ENCODE measurements at regions not wholly inside any gene's neighbourhood (a gene's known extent, or its start where the extent isn't known, plus 50 kb on each side); places are given as distances from the start of the nearest gene placed in this dataset.
A peak's percentile ranks its signal among the peaks of the same experiment; 100 is the strongest.

DNA sequence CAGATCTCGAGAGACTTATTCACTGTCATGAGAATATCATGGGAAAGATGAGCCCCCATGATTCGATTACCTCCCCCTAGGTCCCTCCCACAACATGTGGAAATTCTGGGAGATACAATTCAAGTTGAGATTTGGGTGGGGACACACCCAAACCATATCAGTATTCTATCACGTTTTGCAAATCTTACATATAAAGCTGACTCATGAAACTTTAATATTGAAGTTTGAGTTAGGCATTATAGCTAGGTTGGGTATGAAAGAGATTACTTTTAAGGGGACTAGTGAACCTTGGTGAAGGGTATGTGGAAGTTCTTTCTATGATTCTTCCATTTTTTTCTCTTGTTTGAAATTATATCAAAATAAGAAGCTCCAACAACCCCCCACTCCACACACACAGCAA is 117.7 kb upstream of the RASGRP1 start:
- 71 to 88% (median 79%) methylated on average over 3 of the region's 3 CpGs for WGBS, 5 donors
- H3K4me1 ChIP-seq, result peaks cover 3 to 43% (median 21%) of the 10 kb centered on the region in 6 donors

DNA sequence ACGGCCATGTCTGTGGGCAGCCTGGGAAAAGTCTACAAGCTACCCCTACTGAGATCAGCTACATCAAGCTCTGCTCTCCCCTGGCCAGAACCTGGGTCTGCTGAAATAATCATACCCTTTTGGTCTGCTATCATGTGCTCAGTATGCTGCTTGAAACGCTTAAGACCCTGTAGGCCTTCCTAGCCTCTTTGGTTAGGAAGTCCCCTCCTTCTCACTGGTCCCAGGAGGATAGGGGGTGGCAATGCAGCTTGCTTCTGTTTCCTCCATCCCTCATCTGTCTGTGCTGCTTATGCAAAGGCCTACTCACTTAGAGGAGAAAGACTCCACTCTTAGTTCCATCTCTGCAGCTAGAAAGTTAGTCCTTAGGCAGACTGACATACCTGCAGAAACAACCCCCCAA is 118.2 kb upstream of the RASGRP1 start:
- H3K27me3 ChIP-seq (replicated peaks in 1 of 7), result no peaks in the 10 kb centered on the region
- intact Hi-C loops (cut with DNase I; ENCODE audit: low total_unique reads), result no loop called here

More for the DNA sequence above, 117.7 kb upstream of the RASGRP1 start:
- Histone ChIP-seq H3K27ac (no peak overlapping the region), H3K27me3 (replicated peaks in 1 of 7) (no peaks in the 10 kb centered on the region), H3K4me3 (no peak overlapping the region), H3K36me3 (no peaks in the 10 kb centered on the region), H3K9me3 (no peaks in the 10 kb centered on the region)
- intact Hi-C loops (cut with DNase I; ENCODE audit: low total_unique reads), result no loop called here
- no peak for TF ChIP-seq POLR2A (IDR thresholded peaks at IDR 0.05)
- TF ChIP-seq, protein P1, sequence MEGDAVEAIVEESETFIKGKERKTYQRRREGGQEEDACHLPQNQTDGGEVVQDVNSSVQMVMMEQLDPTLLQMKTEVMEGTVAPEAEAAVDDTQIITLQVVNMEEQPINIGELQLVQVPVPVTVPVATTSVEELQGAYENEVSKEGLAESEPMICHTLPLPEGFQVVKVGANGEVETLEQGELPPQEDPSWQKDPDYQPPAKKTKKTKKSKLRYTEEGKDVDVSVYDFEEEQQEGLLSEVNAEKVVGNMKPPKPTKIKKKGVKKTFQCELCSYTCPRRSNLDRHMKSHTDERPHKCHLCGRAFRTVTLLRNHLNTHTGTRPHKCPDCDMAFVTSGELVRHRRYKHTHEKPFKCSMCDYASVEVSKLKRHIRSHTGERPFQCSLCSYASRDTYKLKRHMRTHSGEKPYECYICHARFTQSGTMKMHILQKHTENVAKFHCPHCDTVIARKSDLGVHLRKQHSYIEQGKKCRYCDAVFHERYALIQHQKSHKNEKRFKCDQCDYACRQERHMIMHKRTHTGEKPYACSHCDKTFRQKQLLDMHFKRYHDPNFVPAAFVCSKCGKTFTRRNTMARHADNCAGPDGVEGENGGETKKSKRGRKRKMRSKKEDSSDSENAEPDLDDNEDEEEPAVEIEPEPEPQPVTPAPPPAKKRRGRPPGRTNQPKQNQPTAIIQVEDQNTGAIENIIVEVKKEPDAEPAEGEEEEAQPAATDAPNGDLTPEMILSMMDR (IDR thresholded peaks at IDR 0.05 in 8 of 11, conservative IDR thresholded peaks at IDR 0.05 in 3 of 11), result no peak
- TF ChIP-seq POLR2AphosphoS5 (IDR thresholded peaks at IDR 0.05), result no peak
- DNase-seq, result no peak

DNA sequence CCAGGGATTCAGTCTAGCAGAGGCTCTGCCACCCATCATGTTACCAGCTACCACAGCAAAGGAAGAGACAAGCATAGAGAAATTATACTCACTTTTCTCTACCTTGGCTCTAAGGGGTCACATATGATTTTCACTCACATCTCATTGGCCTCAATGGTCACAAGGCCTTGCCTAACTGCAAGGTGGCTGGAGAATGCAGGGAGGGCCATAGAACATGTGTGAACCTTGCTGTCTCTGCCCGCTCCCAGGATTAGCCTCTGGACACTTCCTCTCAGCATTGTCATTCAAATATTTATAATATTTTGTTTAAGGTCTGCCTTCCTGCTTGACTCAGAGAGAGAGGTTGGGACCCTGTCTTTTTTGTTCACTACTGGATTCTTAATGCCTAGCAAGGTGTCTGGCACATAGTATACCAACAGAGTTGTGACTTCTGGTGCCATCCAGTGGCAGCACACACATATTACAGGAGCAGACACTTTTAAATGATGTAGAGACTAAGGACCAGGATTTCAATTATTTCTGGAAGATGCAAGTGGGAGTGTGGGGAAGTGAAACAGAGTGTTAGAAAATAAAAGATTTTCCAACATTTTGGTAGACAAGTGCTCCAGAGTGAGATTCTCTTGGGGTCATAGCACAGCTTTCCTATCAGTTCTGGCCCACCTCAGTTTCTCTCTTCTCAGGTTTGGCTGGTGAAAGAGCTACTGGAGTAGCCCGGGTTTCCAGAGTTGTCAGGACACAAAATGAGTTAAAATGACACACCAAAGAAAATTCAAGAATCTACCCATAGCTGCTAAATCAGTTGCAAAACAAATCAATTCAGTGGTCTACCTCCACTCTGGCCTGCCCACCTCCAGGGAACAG is 119.0 kb upstream of the RASGRP1 start:
- no peaks in the 10 kb centered on the region for H3K27me3 ChIP-seq (replicated peaks in 1 of 7)
- no peak overlapping the region for H3K4me3 ChIP-seq
- intact Hi-C loops (cut with DNase I; ENCODE audit: low total_unique reads), result no loop called here
- H3K4me1 ChIP-seq, result peaks cover 3 to 55% (median 25%) of the 10 kb centered on the region in 6 donors
- H3K27ac ChIP-seq, result peak overlapping the region in 4 of 8 donors; percentile 38 to 71 (median 52)
- H3K36me3 ChIP-seq, result no peaks in the 10 kb centered on the region
- DNase-seq, result no peak
- no peaks in the 10 kb centered on the region for H3K9me3 ChIP-seq
- WGBS, 5 donors, result 77 to 92% (median 83%) methylated on average over 2 of the region's 2 CpGs
- TF ChIP-seq POLR2AphosphoS5 (IDR thresholded peaks at IDR 0.05) (no peak), POLR2A (IDR thresholded peaks at IDR 0.05) (no peak)
- TF ChIP-seq, protein P1 (IDR thresholded peaks at IDR 0.05 in 8 of 11, conservative IDR thresholded peaks at IDR 0.05 in 3 of 11), result peak; percentile 62 to 93 (median 81)

More for the DNA sequence above, 118.2 kb upstream of the RASGRP1 start:
- DNase-seq, result no peak
- WGBS, 5 donors, result 66 to 73% (median 70%) methylated on average over 2 of the region's 2 CpGs
- TF ChIP-seq POLR2AphosphoS5 (IDR thresholded peaks at IDR 0.05) (no peak), POLR2A (IDR thresholded peaks at IDR 0.05) (no peak)
- TF ChIP-seq, protein P1 (IDR thresholded peaks at IDR 0.05 in 8 of 11, conservative IDR thresholded peaks at IDR 0.05 in 3 of 11), result no peak
- Histone ChIP-seq H3K4me1 (peaks cover 3 to 48% (median 21%) of the 10 kb centered on the region in 6 donors), H3K36me3 (no peaks in the 10 kb centered on the region), H3K4me3 (no peak overlapping the region), H3K27ac (peak overlapping the region in 2 of 8 donors; percentile 12 to 38), H3K9me3 (no peaks in the 10 kb centered on the region)

DNA sequence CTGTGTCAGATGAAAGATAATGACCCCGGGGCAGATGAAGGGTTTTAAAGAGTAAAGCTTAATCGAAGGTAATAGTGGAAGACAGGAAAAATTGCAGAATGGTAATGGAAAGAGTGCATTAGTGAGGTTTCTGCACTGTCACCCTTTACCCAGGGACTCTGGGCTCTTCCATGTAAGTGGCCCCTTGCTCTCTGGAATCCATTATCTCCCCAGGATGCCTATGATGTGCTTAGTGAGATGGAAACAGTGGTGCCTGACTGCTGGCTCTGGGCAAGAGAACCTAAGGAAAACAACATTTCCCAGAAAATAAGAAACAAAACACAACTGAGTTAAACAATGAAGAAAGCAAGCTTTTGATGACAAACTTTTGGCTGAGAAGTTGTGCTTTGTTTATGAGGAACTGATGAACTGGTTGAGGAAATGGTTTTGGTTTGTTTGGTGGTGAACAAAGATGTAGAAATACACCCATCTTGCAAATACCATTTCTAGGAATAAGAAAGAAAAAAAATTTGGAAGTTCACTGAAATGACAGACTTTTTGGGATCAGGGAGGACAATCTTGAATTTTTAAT is 119.9 kb upstream of the RASGRP1 start:
- H3K27me3 ChIP-seq (replicated peaks in 1 of 7), result no peaks in the 10 kb centered on the region
- intact Hi-C loops (cut with DNase I; ENCODE audit: low total_unique reads), result loop anchor here (5.0 kb wide), 1 partner anchor 122 kb away; the partner anchor contains the start of gene RASGRP1
- TF ChIP-seq POLR2A (IDR thresholded peaks at IDR 0.05) (no peak), POLR2AphosphoS5 (IDR thresholded peaks at IDR 0.05) (no peak)
- TF ChIP-seq, protein P1 (IDR thresholded peaks at IDR 0.05 in 8 of 11, conservative IDR thresholded peaks at IDR 0.05 in 3 of 11), result no peak
- no peak overlapping the region for H3K4me3 ChIP-seq
- H3K9me3 ChIP-seq, result no peaks in the 10 kb centered on the region
- 45 to 78% (median 58%) methylated on average over 2 of the region's 2 CpGs for WGBS, 5 donors
- no peak for DNase-seq
- H3K4me1 ChIP-seq, result peaks cover 3 to 63% (median 26%) of the 10 kb centered on the region in 6 donors
- peak overlapping the region in 6 of 8 donors; percentile 13 to 71 (median 42) for H3K27ac ChIP-seq
- no peaks in the 10 kb centered on the region for H3K36me3 ChIP-seq

All from spleen (tissue), 11 donors.